Keratinocyte (primary cell): ENCODE measurements at regions not wholly inside any gene's neighbourhood (a gene's known extent, or its start where the extent isn't known, plus 50 kb on each side); places are given as distances from the start of the nearest gene placed in this dataset.

ENCODE experiments used
- DNase-seq: peaks from one replicate; pipeline ENCODE4 v3.0.0-alpha.2; 2011; ENCODE audit warnings: low read depth, missing footprints, low spot score
- FAIRE-seq: peaks from 2 replicates; lab custom pipeline; 2011; peaks lifted over from hg19 to GRCh38; lab: Jason Lieb, UNC
- H2AFZ ChIP-seq: 2 replicates; pipeline ENCODE4 v1.6.0; 2012; ENCODE audit warnings: low read length, control low read depth, inconsistent platforms; ENCODE audit not compliant: control insufficient read depth
- H3K27ac ChIP-seq: 2 replicates; pipeline ENCODE4 v1.5.1; 2011; ENCODE audit warnings: low read length; ENCODE audit not compliant: control insufficient read depth, insufficient read depth
- H3K27me3 ChIP-seq: 3 replicates; pipeline ENCODE4 v1.6.0; 2011; ENCODE audit warnings: low read length; ENCODE audit not compliant: control insufficient read depth, insufficient read depth; ENCODE audit errors: extremely low read depth
- H3K36me3 ChIP-seq, 2 experiments: 2 replicates in 1 of 2; 3 replicates in 1 of 2; pipeline ENCODE4 v1.5.1; 2011; ENCODE audit warnings: low read length in 2 of 2, mild to moderate bottlenecking in 1 of 2; ENCODE audit not compliant: control insufficient read depth in 2 of 2, insufficient read depth in 2 of 2; ENCODE audit errors: extremely low read depth in 1 of 2
- H3K4me1 ChIP-seq: 3 replicates; pipeline ENCODE4 v1.5.1; 2011; ENCODE audit warnings: low read length; ENCODE audit not compliant: control insufficient read depth, insufficient read depth; ENCODE audit errors: extremely low read depth
- H3K4me2 ChIP-seq: 3 replicates; pipeline ENCODE4 v1.6.0; 2011; ENCODE audit warnings: low read depth, low read length; ENCODE audit not compliant: control insufficient read depth, insufficient read depth; ENCODE audit errors: extremely low read depth
- H3K4me3 ChIP-seq, 3 experiments: fragments of 200-600 bp in 1 of 3; sonication (generic) in 1 of 3; 2 replicates in 2 of 3; 3 replicates in 1 of 3; pipeline ENCODE4 v1.5.1; 2011 to 2016; ENCODE audit warnings: low read length in 3 of 3, mild to moderate bottlenecking in 3 of 3, control low read depth in 2 of 3, inconsistent platforms in 1 of 3, low read depth in 1 of 3, mixed read lengths in 1 of 3, mixed run types in 1 of 3, moderate library complexity in 1 of 3; ENCODE audit not compliant: control insufficient read depth in 2 of 3, insufficient read depth in 2 of 3; ENCODE audit errors: extremely low read depth in 1 of 3
- H3K79me2 ChIP-seq: 2 replicates; pipeline ENCODE4 v1.6.0; 2012; ENCODE audit warnings: low read length; ENCODE audit not compliant: control insufficient read depth, insufficient read depth
- H3K9ac ChIP-seq: 3 replicates; pipeline ENCODE4 v1.6.0; 2011; ENCODE audit warnings: low read length; ENCODE audit not compliant: control insufficient read depth, insufficient read depth; ENCODE audit errors: extremely low read depth
- H3K9me1 ChIP-seq: 3 replicates; pipeline ENCODE4 v1.6.0; 2011; ENCODE audit warnings: low read length; ENCODE audit not compliant: control insufficient read depth, insufficient read depth; ENCODE audit errors: extremely low read depth
- H3K9me3 ChIP-seq: 2 replicates; pipeline ENCODE4 v1.5.1; 2012; ENCODE audit warnings: low read depth, low read length; ENCODE audit not compliant: control insufficient read depth
- H4K20me1 ChIP-seq: 3 replicates; pipeline ENCODE4 v1.6.0; 2011; ENCODE audit warnings: low read length; ENCODE audit not compliant: control insufficient read depth, insufficient read depth; ENCODE audit errors: extremely low read depth
- CTCF ChIP-seq, 3 experiments: IDR thresholded peaks in 1 of 3; conservative IDR thresholded peaks in 1 of 3; optimal IDR thresholded peaks in 1 of 3; 2 replicates in 2 of 3; 3 replicates in 1 of 3; pipeline versions ENCODE3 to v1.5.1; 2011; ENCODE audit warnings: low read length in 3 of 3, mild to moderate bottlenecking in 3 of 3, moderate library complexity in 2 of 3, control low read depth in 1 of 3, inconsistent platforms in 1 of 3; ENCODE audit not compliant: insufficient read depth in 2 of 3; ENCODE audit errors: extremely low read depth in 1 of 3
- EZH2 ChIP-seq: IDR thresholded peaks from one replicate; pipeline ENCODE4 v1.6.1; 2012; ENCODE audit warnings: inconsistent platforms, mild to moderate bottlenecking, low read length, moderate library complexity
- dilution Hi-C: fragments of 300-500 bp; cut with MboI; formaldehyde crosslinking; loops from one replicate; pipeline ENCODE4 v1.7.0; 2020; ENCODE audit warnings: low sequenced_read_pairs; ENCODE audit not compliant: extremely low pct_ligation_motif_present

- no peak overlapping the region for H3K4me3 ChIP-seq
- H3K9ac ChIP-seq, result no peak overlapping the region
- peaks cover 93% of the 10 kb centered on the region for H3K79me2 ChIP-seq
- no peak for TF ChIP-seq CTCF (optimal IDR thresholded peaks at IDR 0.05 in 1 of 3, IDR thresholded peaks at IDR 0.05 in 1 of 3, conservative IDR thresholded peaks at IDR 0.05 in 1 of 3; ENCODE audit: extremely low read depth in 1 of 3, insufficient read depth in 2 of 3, low read length in 3 of 3)
- TF ChIP-seq EZH2, result no peak
- H3K4me1 ChIP-seq, result peaks cover 13% of the 10 kb centered on the region
- H3K4me2 ChIP-seq, result no peak overlapping the region
- FAIRE-seq (no peak), DNase-seq (no peak)
- dilution Hi-C loops, result no loop called here
- no peak overlapping the region for H3K27ac ChIP-seq
- H3K9me1 ChIP-seq, result no peaks in the 10 kb centered on the region
- no peak overlapping the region for H2AFZ ChIP-seq
- peaks cover 62% of the 10 kb centered on the region for H4K20me1 ChIP-seq
- no peaks in the 10 kb centered on the region for H3K9me3 ChIP-seq
- H3K27me3 ChIP-seq, result no peaks in the 10 kb centered on the region
- H3K36me3 ChIP-seq, result peaks cover 21 to 27% of the 10 kb centered on the region in 2 experiments
Observed at GRCh38 chr17:77433385-77434135, 292.8 kb downstream of the SEC14L1 start.

- Histone ChIP-seq H3K36me3 (peaks cover 21 to 29% of the 10 kb centered on the region in 2 experiments), H3K27ac (no peak overlapping the region), H3K4me2 (no peak overlapping the region), H3K9me1 (no peaks in the 10 kb centered on the region), H3K79me2 (peaks cover 92% of the 10 kb centered on the region), H3K9me3 (no peaks in the 10 kb centered on the region), H2AFZ (no peak overlapping the region), H4K20me1 (peaks cover 58% of the 10 kb centered on the region), H3K4me3 (no peak overlapping the region), H3K9ac (no peak overlapping the region), H3K4me1 (peaks cover 19% of the 10 kb centered on the region), H3K27me3 (no peaks in the 10 kb centered on the region)
- FAIRE-seq (no peak), DNase-seq (no peak)
- dilution Hi-C loops, result no loop called here
- no peak for TF ChIP-seq CTCF (optimal IDR thresholded peaks at IDR 0.05 in 1 of 3, IDR thresholded peaks at IDR 0.05 in 1 of 3, conservative IDR thresholded peaks at IDR 0.05 in 1 of 3; ENCODE audit: extremely low read depth in 1 of 3, insufficient read depth in 2 of 3, low read length in 3 of 3)
- TF ChIP-seq EZH2, result no peak
Observed at GRCh38 chr17:77434136-77435114, 293.7 kb downstream of the SEC14L1 start.
